GM11168 (cell line): ENCODE measurements at regions not wholly inside any gene's neighbourhood (a gene's known extent, or its start where the extent isn't known, plus 50 kb on each side); places are given as distances from the start of the nearest gene placed in this dataset.
"Not testable (repeated sequence)": the region's sequence is repeated elsewhere in the genome, so short reads cannot be mapped to it uniquely, and the experiment has no call there.

Experiments used
- in situ Hi-C: fragments of 300-500 bp; cut with MboI; formaldehyde crosslinking; loops from one replicate; pipeline ENCODE4 v1.12.0; 2022; ENCODE audit warnings: low sequenced_read_pairs; ENCODE audit not compliant: unreplicated experiment

GRCh38 chrX:45497290-45497689, 296.6 kb upstream of the DIPK2B start:
- in situ Hi-C loops: no loop called here

- in situ Hi-C loops: no loop called here
Measured at GRCh38 chrX:45485719-45486118, 285.0 kb upstream of the DIPK2B start.

GRCh38 chrX:45479835-45480422, 279.3 kb upstream of the DIPK2B start:
- in situ Hi-C loops: no loop called here

- in situ Hi-C loops: no loop called here
Measured at GRCh38 chrX:45479196-45479834, 278.6 kb upstream of the DIPK2B start.

GRCh38 chrX:45472968-45473367, 272.3 kb upstream of the DIPK2B start:
- in situ Hi-C loops: no loop called here

GRCh38 chrX:45467537-45467936, 266.9 kb upstream of the DIPK2B start:
- in situ Hi-C loops: not testable (repeated sequence)

GRCh38 chrX:45455732-45456131, 255.1 kb upstream of the DIPK2B start:
- in situ Hi-C loops: not testable (repeated sequence)

- in situ Hi-C loops: no loop called here
Measured at GRCh38 chrX:45454290-45454689, 253.6 kb upstream of the DIPK2B start.

- in situ Hi-C loops: no loop called here
Measured at GRCh38 chrX:45449982-45450381, 249.3 kb upstream of the DIPK2B start.

GRCh38 chrX:45447995-45448394, 247.3 kb upstream of the DIPK2B start:
- in situ Hi-C loops: no loop called here

- in situ Hi-C loops: no loop called here
Measured at GRCh38 chrX:45447331-45447730, 246.7 kb upstream of the DIPK2B start.

- in situ Hi-C loops: no loop called here
Measured at GRCh38 chrX:45445745-45446412, 245.2 kb upstream of the DIPK2B start.

GRCh38 chrX:45437186-45437585, 236.5 kb upstream of the DIPK2B start:
- in situ Hi-C loops: no loop called here

GRCh38 chrX:45435481-45435880, 234.8 kb upstream of the DIPK2B start:
- in situ Hi-C loops: no loop called here

- in situ Hi-C loops: no loop called here
Measured at GRCh38 chrX:45434231-45434630, 233.6 kb upstream of the DIPK2B start.

- in situ Hi-C loops: no loop called here
Measured at GRCh38 chrX:45428831-45429230, 228.2 kb upstream of the DIPK2B start.

- in situ Hi-C loops: no loop called here
Measured at GRCh38 chrX:45424326-45424725, 223.7 kb upstream of the DIPK2B start.

GRCh38 chrX:45422216-45422925, 221.7 kb upstream of the DIPK2B start:
- in situ Hi-C loops: no loop called here

GRCh38 chrX:45421806-45422205, 221.1 kb upstream of the DIPK2B start:
- in situ Hi-C loops: no loop called here

GRCh38 chrX:45404206-45404605, 203.5 kb upstream of the DIPK2B start:
- in situ Hi-C loops: no loop called here

- in situ Hi-C loops: no loop called here
Measured at GRCh38 chrX:45401923-45402322, 201.2 kb upstream of the DIPK2B start.
